ENCODE measurements at regions not wholly inside any gene's neighbourhood (a gene's known extent, or its start where the extent isn't known, plus 50 kb on each side); places are given as distances from the start of the nearest gene placed in this dataset.
"Not testable (repeated sequence)": the region's sequence is repeated elsewhere in the genome, so short reads cannot be mapped to it uniquely, and the experiment has no call there.

DNA sequence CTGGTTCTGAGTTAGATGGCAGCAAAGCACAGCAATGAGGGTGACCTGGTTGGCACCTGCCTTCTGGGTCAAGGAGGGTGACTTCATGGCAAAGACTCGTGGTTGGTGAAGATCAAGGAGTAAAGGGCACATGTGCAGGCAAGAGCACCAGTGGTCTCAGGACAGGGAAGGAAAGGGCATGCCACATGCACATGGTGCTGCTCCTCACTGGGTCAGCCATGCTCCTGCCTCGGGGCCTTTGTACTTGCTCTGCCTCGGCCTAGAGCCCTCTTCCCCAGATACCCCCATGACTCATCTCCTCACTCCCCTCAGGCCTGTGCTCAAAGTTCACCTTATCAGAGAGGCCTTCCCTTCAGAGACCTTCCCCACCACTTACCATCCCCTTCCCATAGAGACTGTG lies 106.7 kb upstream of the KDM7A start:
- 92 to 93% methylated on average over 3 of the region's 3 CpGs for WGBS, 2 donors

DNA sequence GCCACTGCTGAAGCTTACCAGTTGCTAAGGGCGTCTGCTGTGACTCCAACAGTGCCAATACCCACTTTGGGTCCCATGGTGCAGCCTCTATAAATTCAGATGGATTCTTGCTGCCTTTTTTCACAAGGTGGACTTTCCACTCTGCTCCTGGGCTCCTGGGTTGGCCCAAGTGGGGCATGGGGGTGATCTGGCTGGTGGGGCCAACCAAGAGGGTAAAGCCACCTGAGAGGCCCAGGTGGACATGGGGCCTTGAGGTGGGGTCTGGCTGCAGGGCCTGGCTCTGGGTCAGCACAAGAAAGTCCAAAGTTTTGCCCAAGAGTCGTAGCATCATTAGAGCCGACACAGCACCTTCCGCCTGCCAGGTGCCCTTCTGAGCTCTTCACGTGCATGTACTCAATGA lies 105.2 kb upstream of the KDM7A start:
- DNase-seq (peak in 1 of 2 donors; percentile 15), ATAC-seq (ENCODE audit: low FRiP score in 2 of 2) (no peak)
- Histone ChIP-seq H3K36me3 (no peaks in the 10 kb centered on the region), H3K27ac (no peak overlapping the region), H3K9me3 (no peaks in the 10 kb centered on the region), H3K4me1 (peaks cover 0 to 3% (median 0%) of the 10 kb centered on the region in 4 donors), H3K27me3 (no peaks in the 10 kb centered on the region), H3K4me3 (no peak overlapping the region)
- WGBS, 2 donors = 91 to 95% methylated on average over 5 of the region's 5 CpGs
- no peak for TF ChIP-seq POLR2A (IDR thresholded peaks at IDR 0.05)
- no peak for TF ChIP-seq EP300 (IDR thresholded peaks at IDR 0.05)

More for the DNA sequence above, 106.7 kb upstream of the KDM7A start:
- TF ChIP-seq POLR2AphosphoS5 (IDR thresholded peaks at IDR 0.05) (no peak), CTCF (IDR thresholded peaks at IDR 0.05) (no peak), EP300 (IDR thresholded peaks at IDR 0.05) (no peak), POLR2A (IDR thresholded peaks at IDR 0.05) (no peak)
- H3K4me1 ChIP-seq = peaks cover 0 to 3% (median 0%) of the 10 kb centered on the region in 4 donors
- no peak for ATAC-seq (ENCODE audit: low FRiP score in 2 of 2)
- DNase-seq = no peak
- no peak overlapping the region for H3K4me3 ChIP-seq
- H3K27ac ChIP-seq = no peak overlapping the region
- H3K9me3 ChIP-seq = no peaks in the 10 kb centered on the region
- H3K36me3 ChIP-seq = no peaks in the 10 kb centered on the region
- no peaks in the 10 kb centered on the region for H3K27me3 ChIP-seq

DNA sequence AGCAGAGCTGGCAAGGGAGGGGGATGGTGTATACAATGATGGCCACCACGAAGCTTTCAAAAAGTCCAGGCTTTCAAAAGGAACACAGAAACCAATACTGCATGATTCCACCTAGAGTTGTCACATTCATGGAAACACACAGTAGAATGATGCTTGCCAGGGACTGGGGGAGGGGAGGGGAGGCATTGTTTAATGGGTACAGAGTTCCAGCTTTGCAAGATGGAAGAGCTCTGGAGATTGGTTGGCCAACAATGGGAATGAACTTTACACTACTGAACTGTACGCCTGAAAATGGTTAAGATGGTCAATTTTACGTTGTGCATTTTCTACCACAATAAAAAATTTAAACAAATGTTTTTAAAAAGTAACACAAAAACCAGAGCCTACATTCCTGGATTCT lies 104.5 kb upstream of the KDM7A start:
- DNase-seq (no peak), ATAC-seq (ENCODE audit: low FRiP score in 2 of 2) (no peak)
- Histone ChIP-seq H3K4me1 (peaks cover 0 to 3% (median 0%) of the 10 kb centered on the region in 4 donors), H3K27ac (no peak overlapping the region), H3K27me3 (no peaks in the 10 kb centered on the region), H3K36me3 (no peaks in the 10 kb centered on the region), H3K9me3 (no peaks in the 10 kb centered on the region), H3K4me3 (no peak overlapping the region)
- 85 to 89% methylated on average over 3 of the region's 3 CpGs for WGBS, 2 donors
- TF ChIP-seq POLR2AphosphoS5 (IDR thresholded peaks at IDR 0.05) = no peak
- TF ChIP-seq POLR2A (IDR thresholded peaks at IDR 0.05) = no peak
- TF ChIP-seq EP300 (IDR thresholded peaks at IDR 0.05) = no peak

DNA sequence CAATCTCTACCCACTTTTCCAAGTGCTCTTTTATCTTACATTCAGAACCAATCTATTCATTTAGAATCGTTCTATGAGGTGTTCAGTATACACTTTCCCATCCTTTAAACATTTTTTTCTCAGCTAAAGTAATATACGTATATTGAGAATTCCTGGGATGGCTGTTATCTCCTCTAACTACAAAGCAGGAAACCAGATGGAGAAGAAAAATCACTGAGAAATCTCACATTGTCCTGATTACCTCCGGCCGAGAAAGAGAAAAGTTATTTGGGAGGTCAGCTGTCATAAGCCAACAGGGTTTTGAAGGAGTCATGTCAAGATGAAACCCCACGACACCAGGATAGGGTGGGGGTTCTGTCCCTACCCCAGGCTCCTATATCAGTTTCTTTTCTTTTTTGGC lies 99.2 kb upstream of the KDM7A start:
- WGBS, 2 donors = 50 to 54% methylated on average over 5 of the region's 5 CpGs
- no peak overlapping the region for H3K4me3 ChIP-seq
- no peaks in the 10 kb centered on the region for H3K27me3 ChIP-seq
- DNase-seq = no peak
- no peak for ATAC-seq (ENCODE audit: low FRiP score in 2 of 2)
- H3K4me1 ChIP-seq = peaks cover 0 to 6% (median 3%) of the 10 kb centered on the region in 4 donors
- no peaks in the 10 kb centered on the region for H3K9me3 ChIP-seq
- H3K36me3 ChIP-seq = no peaks in the 10 kb centered on the region
- TF ChIP-seq POLR2AphosphoS5 (IDR thresholded peaks at IDR 0.05) = no peak
- no peak overlapping the region for H3K27ac ChIP-seq

DNA sequence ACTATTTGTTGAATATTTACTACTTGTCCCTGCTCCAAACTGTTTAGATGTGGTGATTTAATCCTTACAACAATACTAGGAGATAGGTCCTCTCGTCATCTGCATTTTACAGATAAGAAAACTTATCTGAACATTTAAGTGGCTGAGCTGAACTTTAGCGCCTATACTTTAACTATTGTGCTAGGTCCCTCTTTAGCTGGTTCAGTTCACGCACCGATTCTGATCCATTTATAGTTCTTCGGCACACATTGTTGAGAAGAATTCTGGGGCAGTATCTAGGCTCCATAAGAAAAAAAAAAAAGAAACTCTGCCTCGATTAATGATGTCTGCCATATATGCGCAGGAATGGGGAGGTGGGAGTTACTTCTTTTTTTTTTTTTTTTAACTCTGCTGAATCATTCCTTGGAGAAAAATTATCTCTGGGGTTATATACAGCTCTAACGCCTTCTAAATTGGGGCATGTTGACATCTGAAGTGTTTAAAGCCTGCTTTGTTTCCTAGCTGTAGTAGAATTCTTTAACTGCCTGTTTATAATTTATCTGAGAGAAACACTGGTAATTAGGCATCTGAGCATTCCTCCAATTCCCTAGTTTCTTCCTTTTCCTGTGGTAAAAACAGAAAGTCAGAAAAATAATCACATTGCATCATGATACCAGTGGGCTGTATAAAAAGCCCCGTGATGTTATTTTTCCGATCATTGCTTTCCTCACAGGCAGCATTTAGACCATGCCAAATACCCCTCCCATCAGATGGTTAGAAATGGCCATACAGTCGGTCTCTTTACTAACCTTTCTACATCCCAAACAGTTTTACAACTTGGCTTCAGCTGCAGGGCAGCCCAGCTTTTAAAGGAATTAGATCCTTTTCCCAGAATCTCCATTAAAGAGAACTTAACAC lies 98.5 kb upstream of the KDM7A start:
- Histone ChIP-seq H3K9me3 (no peaks in the 10 kb centered on the region), H3K4me1 (peaks cover 0 to 6% (median 3%) of the 10 kb centered on the region in 4 donors), H3K27ac (no peak overlapping the region), H3K27me3 (no peaks in the 10 kb centered on the region), H3K4me3 (no peak overlapping the region), H3K36me3 (no peaks in the 10 kb centered on the region)
- 47 to 48% methylated on average over 11 of the region's 11 CpGs for WGBS, 2 donors
- DNase-seq (no peak), ATAC-seq (ENCODE audit: low FRiP score in 2 of 2) (peak in 1 of 2 donors; percentile 82)
- no peak for TF ChIP-seq POLR2AphosphoS5 (IDR thresholded peaks at IDR 0.05)
- no peak for TF ChIP-seq EP300 (IDR thresholded peaks at IDR 0.05)
- no peak for TF ChIP-seq POLR2A (IDR thresholded peaks at IDR 0.05)
- no peak for TF ChIP-seq CTCF (IDR thresholded peaks at IDR 0.05)

- TF ChIP-seq CTCF (IDR thresholded peaks at IDR 0.05) (no peak), POLR2A (IDR thresholded peaks at IDR 0.05) (no peak), EP300 (IDR thresholded peaks at IDR 0.05) (no peak), POLR2AphosphoS5 (IDR thresholded peaks at IDR 0.05) (no peak)
- Histone ChIP-seq H3K4me3 (no peak overlapping the region), H3K9me3 (no peaks in the 10 kb centered on the region), H3K36me3 (no peaks in the 10 kb centered on the region), H3K4me1 (peaks cover 0 to 6% (median 3%) of the 10 kb centered on the region in 4 donors), H3K27me3 (no peaks in the 10 kb centered on the region), H3K27ac (no peak overlapping the region)
- WGBS, 2 donors = 90 to 95% methylated on average over 6 to 8 of the region's 8 CpGs
- ATAC-seq (ENCODE audit: low FRiP score in 2 of 2) (peak in 1 of 2 donors; percentile 40), DNase-seq (peak in 1 of 2 donors; percentile 50)
These were observed 96.6 kb upstream of the KDM7A start for GRCh38 chr7:140273417-140273816.

DNA sequence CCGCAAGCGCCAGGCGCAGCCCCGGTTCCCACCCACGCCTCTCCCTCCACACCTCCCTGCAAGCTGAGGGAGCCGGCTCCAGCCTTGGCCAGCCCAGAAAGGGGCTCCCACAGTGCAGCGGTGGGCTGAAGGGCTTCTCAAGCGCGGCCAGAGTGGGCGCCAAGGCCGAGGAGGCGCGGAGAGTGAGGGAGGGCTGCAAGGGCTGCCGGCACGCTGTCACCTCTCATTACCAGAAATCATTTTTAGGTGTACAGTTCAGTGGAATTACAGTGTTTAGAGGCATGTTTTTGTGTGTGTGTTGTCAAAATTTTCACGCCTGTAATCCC lies 94.8 kb upstream of the KDM7A start:
- WGBS, 2 donors = 97% methylated on average over 5 to 16 of the region's 16 CpGs
- H3K36me3 ChIP-seq; H3K4me3 ChIP-seq; ATAC-seq (ENCODE audit: low FRiP score in 2 of 2); H3K9me3 ChIP-seq; H3K4me1 ChIP-seq; H3K27ac ChIP-seq; H3K27me3 ChIP-seq: not testable (repeated sequence)
- peak in 1 of 2 donors; percentile 48 for DNase-seq
